HEK293 (cell line): ENCODE measurements at regions not wholly inside any gene's neighbourhood (a gene's known extent, or its start where the extent isn't known, plus 50 kb on each side); places are given as distances from the start of the nearest gene placed in this dataset.

Experiments used
- CTCF ChIA-PET: fragments of 350-600 bp; formaldehyde crosslinking; extraction: SDS; loops from one replicate; lab custom pipeline; 2021; ENCODE audit warnings: antibody characterized with exemption; lab: Yijun Ruan, JAX
- POLR2A ChIA-PET: fragments of 300-600 bp; formaldehyde crosslinking; extraction: SDS; loops from one replicate; lab custom pipeline; 2020; ENCODE audit warnings: antibody characterized with exemption, inconsistent platforms; lab: Yijun Ruan, JAX
- H3K27ac ChIP-seq: fragments of 200-500 bp; sonication (Bioruptor generic); 2 replicates; pipeline ENCODE4 v1.5.1; 2014; ENCODE audit warnings: low read depth, low read length, control low read depth, inconsistent platforms; ENCODE audit errors: extremely low read depth
- H3K36me3 ChIP-seq, 2 experiments: fragments of 200-500 bp in 1 of 2; sonication (Bioruptor generic) in 1 of 2; 1 replicate in 1 of 2; 2 replicates in 1 of 2; pipeline ENCODE4 v1.5.1; 2014 to 2017; ENCODE audit warnings: inconsistent platforms in 2 of 2, low read length in 2 of 2; ENCODE audit not compliant: control insufficient read depth in 2 of 2, insufficient read depth in 1 of 2
- H3K4me1 ChIP-seq: fragments of 200-500 bp; sonication (Bioruptor generic); 2 replicates; pipeline ENCODE4 v1.5.1; 2014; ENCODE audit warnings: mild to moderate bottlenecking, low read length, inconsistent platforms; ENCODE audit not compliant: control insufficient read depth, insufficient read depth
- H3K4me3 ChIP-seq: 2 replicates; pipeline ENCODE4 v1.5.1; 2011; ENCODE audit warnings: low read depth, mild to moderate bottlenecking, control low read depth, low read length, moderate library complexity
- H3K9me3 ChIP-seq: fragments of 200-500 bp; sonication (Bioruptor generic); 2 replicates; pipeline ENCODE4 v1.5.1; 2014; ENCODE audit warnings: low read depth, low read length, inconsistent platforms; ENCODE audit not compliant: control insufficient read depth, insufficient read depth
- GLIS1 ChIP-seq: fragments of 450-650 bp; formaldehyde crosslinking; IDR thresholded peaks from 2 replicates; pipeline ENCODE4 v1.5.1; 2016; ENCODE audit warnings: missing biosample characterization, missing genetic modification characterization
- GLIS2 ChIP-seq: fragments of 450-650 bp; formaldehyde crosslinking; IDR thresholded peaks from 2 replicates; pipeline ENCODE4 v1.5.1; 2016; ENCODE audit warnings: missing biosample characterization, missing genetic modification characterization
- HOXC10 ChIP-seq: sonication (generic); formaldehyde crosslinking; IDR thresholded peaks from 2 replicates; pipeline ENCODE4 v1.8.1; 2023; ENCODE audit warnings: mild to moderate bottlenecking, missing genetic modification reagents
- HOXD13 ChIP-seq: sonication (generic); formaldehyde crosslinking; IDR thresholded peaks from 2 replicates; pipeline ENCODE4 v1.8.0; 2022; ENCODE audit warnings: missing genetic modification reagents, borderline replicate concordance
- KLF10 ChIP-seq: fragments of 450-650 bp; IDR thresholded peaks from 2 replicates; pipeline ENCODE4 v1.5.1; 2018; ENCODE audit warnings: missing biosample characterization, mild to moderate bottlenecking, missing genetic modification characterization
- ZBTB7A ChIP-seq: fragments of 450-650 bp; formaldehyde crosslinking; IDR thresholded peaks from 2 replicates; pipeline ENCODE4 v1.5.1; 2016; ENCODE audit warnings: low read depth, missing biosample characterization, missing genetic modification characterization
- ZNF10 ChIP-seq: fragments of 450-650 bp; formaldehyde crosslinking; IDR thresholded peaks from 2 replicates; pipeline ENCODE4 v1.5.1; 2017; ENCODE audit warnings: missing biosample characterization, missing genetic modification characterization
- ZNF169 ChIP-seq: fragments of 450-650 bp; formaldehyde crosslinking; IDR thresholded peaks from 2 replicates; pipeline ENCODE4 v1.5.1; 2016; ENCODE audit warnings: missing biosample characterization, missing genetic modification characterization
- ZNF292 ChIP-seq: fragments of 450-650 bp; formaldehyde crosslinking; IDR thresholded peaks from 2 replicates; pipeline ENCODE4 v1.5.1; 2016; ENCODE audit warnings: low read depth, missing biosample characterization, missing genetic modification characterization, borderline replicate concordance
- ZNF354C ChIP-seq: fragments of 450-650 bp; formaldehyde crosslinking; IDR thresholded peaks from 2 replicates; pipeline ENCODE4 v1.5.1; 2016; ENCODE audit warnings: missing biosample characterization, missing genetic modification characterization, low read depth, borderline replicate concordance
- ZNF404 ChIP-seq: fragments of 450-650 bp; formaldehyde crosslinking; IDR thresholded peaks from 2 replicates; pipeline ENCODE4 v1.5.1; 2017; ENCODE audit warnings: missing biosample characterization, missing genetic modification characterization
- ZNF529 ChIP-seq: fragments of 450-650 bp; formaldehyde crosslinking; IDR thresholded peaks from 2 replicates; pipeline ENCODE4 v1.5.1; 2017; ENCODE audit warnings: missing genetic modification characterization, missing biosample characterization; ENCODE audit not compliant: insufficient replicate concordance
- ZNF544 ChIP-seq: fragments of 450-650 bp; formaldehyde crosslinking; IDR thresholded peaks from 2 replicates; pipeline ENCODE4 v1.5.0; 2017; ENCODE audit warnings: missing biosample characterization, missing genetic modification characterization
- ZNF548 ChIP-seq: fragments of 450-650 bp; formaldehyde crosslinking; IDR thresholded peaks from 2 replicates; pipeline ENCODE4 v1.5.1; 2016; ENCODE audit warnings: missing biosample characterization, missing genetic modification characterization
- ZNF561 ChIP-seq: fragments of 450-650 bp; IDR thresholded peaks from 2 replicates; pipeline ENCODE4 v1.5.1; 2018; ENCODE audit warnings: missing biosample characterization, missing genetic modification characterization, borderline replicate concordance
- ZNF585B ChIP-seq: fragments of 450-650 bp; formaldehyde crosslinking; IDR thresholded peaks from 2 replicates; pipeline ENCODE4 v1.5.1; 2016; ENCODE audit warnings: missing biosample characterization, missing genetic modification characterization
- ZNF623 ChIP-seq: fragments of 450-650 bp; formaldehyde crosslinking; IDR thresholded peaks from 2 replicates; pipeline ENCODE4 v1.5.1; 2016; ENCODE audit warnings: missing biosample characterization, missing genetic modification characterization
- ZNF660 ChIP-seq: fragments of 450-650 bp; IDR thresholded peaks from 2 replicates; pipeline ENCODE4 v1.5.1; 2018; ENCODE audit warnings: missing biosample characterization, mild to moderate bottlenecking, missing genetic modification characterization
- ZNF701 ChIP-seq: fragments of 450-650 bp; formaldehyde crosslinking; IDR thresholded peaks from 2 replicates; pipeline ENCODE4 v1.5.1; 2016; ENCODE audit warnings: missing biosample characterization, missing genetic modification characterization
- ZNF776 ChIP-seq: fragments of 450-650 bp; formaldehyde crosslinking; IDR thresholded peaks from 2 replicates; pipeline ENCODE4 v1.5.0; 2017; ENCODE audit warnings: missing biosample characterization, missing genetic modification characterization, borderline replicate concordance
- TF ChIP-seq, protein P1 (sequence below): fragments of 450-650 bp; formaldehyde crosslinking; IDR thresholded peaks from 2 replicates; pipeline ENCODE4 v1.5.1; 2016; ENCODE audit warnings: missing biosample characterization, missing genetic modification characterization
- TF ChIP-seq, protein P2 (sequence below): IDR thresholded peaks from 2 replicates; pipeline ENCODE4 v1.6.1; 2011; ENCODE audit warnings: mild to moderate bottlenecking, low read depth, low read length, borderline replicate concordance
- TF ChIP-seq, protein P3 (sequence below): fragments of 450-650 bp; formaldehyde crosslinking; IDR thresholded peaks from 2 replicates; pipeline ENCODE4 v1.5.1; 2016; ENCODE audit warnings: missing biosample characterization, missing genetic modification characterization

DNA sequence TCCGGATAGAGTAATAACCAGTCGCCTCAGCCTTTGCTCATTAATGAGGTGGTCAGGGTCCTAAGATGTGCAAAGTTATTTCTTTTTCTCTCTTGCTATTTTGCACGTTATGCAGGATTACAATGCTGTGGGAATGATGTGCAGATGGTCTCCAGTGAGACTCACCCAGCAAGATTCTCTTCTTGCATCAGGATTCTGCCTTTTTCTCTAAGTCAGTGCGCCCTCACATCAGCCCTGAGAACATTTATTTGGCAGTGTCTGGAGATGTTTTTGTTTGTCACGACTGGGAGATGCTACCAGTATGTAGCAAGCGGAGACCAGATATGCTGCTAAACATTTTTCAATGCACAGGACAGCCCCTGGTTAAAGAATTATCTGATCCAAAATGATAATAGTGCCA lies 280.3 kb upstream of the WWC1 start (continued):
- TF ChIP-seq, protein P1, sequence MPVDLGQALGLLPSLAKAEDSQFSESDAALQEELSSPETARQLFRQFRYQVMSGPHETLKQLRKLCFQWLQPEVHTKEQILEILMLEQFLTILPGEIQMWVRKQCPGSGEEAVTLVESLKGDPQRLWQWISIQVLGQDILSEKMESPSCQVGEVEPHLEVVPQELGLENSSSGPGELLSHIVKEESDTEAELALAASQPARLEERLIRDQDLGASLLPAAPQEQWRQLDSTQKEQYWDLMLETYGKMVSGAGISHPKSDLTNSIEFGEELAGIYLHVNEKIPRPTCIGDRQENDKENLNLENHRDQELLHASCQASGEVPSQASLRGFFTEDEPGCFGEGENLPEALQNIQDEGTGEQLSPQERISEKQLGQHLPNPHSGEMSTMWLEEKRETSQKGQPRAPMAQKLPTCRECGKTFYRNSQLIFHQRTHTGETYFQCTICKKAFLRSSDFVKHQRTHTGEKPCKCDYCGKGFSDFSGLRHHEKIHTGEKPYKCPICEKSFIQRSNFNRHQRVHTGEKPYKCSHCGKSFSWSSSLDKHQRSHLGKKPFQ (tag by site-specific recombination): no peak
- TF ChIP-seq ZNF548 (no peak), GLIS1 (tag by site-specific recombination) (no peak)
- TF ChIP-seq, all 188 proteins: peak for 0

DNA sequence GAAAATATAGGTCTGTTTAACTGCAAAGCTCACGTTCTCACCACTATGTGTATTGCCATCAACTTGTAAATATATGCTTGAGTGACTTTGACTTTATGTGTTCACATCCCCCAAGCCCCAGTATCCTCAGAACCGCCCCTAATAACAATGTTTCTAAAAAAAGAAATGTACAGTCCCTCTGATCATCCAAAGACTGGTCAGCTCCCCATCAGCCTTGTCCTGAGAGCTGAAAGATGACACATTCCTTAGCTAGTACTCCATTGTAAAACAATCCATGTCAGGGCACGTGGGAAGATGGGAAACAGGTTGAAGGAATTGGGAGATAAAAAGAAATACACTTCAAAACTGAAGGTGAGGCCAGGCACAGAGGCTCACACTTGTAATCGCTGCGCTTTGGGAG lies 279.4 kb upstream of the WWC1 start:
- TF ChIP-seq ZNF585B (no peak), ZNF544 (tag by site-specific recombination) (no peak), HOXD13 (CRISPR knock-in tag) (no peak), ZNF292 (tag by site-specific recombination) (no peak), ZNF169 (tag by site-specific recombination) (no peak), ZBTB7A (tag by site-specific recombination) (no peak), HOXC10 (CRISPR knock-in tag) (no peak), KLF10 (no peak), ZNF10 (tag by site-specific recombination) (no peak), ZNF776 (tag by site-specific recombination) (no peak), ZNF701 (tag by site-specific recombination) (no peak), GLIS2 (no peak), ZNF404 (tag by site-specific recombination) (no peak), ZNF354C (tag by site-specific recombination) (no peak), ZNF660 (no peak), ZNF529 (tag by site-specific recombination) (no peak), ZNF561 (tag by site-specific recombination) (no peak), ZNF623 (tag by site-specific recombination) (no peak)
- TF ChIP-seq, protein P2, sequence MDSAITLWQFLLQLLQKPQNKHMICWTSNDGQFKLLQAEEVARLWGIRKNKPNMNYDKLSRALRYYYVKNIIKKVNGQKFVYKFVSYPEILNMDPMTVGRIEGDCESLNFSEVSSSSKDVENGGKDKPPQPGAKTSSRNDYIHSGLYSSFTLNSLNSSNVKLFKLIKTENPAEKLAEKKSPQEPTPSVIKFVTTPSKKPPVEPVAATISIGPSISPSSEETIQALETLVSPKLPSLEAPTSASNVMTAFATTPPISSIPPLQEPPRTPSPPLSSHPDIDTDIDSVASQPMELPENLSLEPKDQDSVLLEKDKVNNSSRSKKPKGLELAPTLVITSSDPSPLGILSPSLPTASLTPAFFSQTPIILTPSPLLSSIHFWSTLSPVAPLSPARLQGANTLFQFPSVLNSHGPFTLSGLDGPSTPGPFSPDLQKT: no peak
- TF ChIP-seq, protein P3, sequence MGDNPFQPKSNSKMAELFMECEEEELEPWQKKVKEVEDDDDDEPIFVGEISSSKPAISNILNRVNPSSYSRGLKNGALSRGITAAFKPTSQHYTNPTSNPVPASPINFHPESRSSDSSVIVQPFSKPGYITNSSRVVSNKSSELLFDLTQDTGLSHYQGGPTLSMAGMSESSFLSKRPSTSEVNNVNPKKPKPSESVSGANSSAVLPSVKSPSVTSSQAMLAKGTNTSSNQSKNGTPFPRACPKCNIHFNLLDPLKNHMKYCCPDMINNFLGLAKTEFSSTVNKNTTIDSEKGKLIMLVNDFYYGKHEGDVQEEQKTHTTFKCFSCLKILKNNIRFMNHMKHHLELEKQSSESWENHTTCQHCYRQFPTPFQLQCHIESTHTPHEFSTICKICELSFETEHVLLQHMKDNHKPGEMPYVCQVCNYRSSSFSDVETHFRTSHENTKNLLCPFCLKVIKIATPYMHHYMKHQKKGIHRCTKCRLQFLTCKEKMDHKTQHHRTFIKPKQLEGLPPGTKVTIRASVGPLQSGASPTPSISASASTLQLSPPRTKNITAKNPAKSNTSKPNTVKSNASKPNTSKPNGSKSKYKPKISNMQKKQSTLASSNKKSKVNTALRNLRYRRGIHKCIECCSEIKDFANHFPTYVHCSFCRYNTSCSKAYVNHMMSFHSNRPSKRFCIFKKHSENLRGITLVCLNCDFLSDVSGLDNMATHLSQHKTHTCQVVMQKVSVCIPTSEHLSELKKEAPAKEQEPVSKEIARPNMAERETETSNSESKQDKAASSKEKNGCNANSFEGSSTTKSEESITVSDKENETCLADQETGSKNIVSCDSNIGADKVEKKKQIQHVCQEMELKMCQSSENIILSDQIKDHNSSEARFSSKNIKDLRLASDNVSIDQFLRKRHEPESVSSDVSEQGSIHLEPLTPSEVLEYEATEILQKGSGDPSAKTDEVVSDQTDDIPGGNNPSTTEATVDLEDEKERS (tag by site-specific recombination): no peak
- no peaks in the 10 kb centered on the region for H3K4me1 ChIP-seq
- H3K4me3 ChIP-seq: no peak overlapping the region
- H3K36me3 ChIP-seq: no peaks in the 10 kb centered on the region
- no peak overlapping the region for H3K27ac ChIP-seq
- CTCF ChIA-PET: interaction anchor here (0.6 to 0.7 kb wide), 2 partner anchors 20 to 282 kb away, joined by 3 read pairs; no protein-coding TSS in a partner anchor
- POLR2A ChIA-PET: interaction anchor here (0.5 to 0.7 kb wide), 2 partner anchors 614 to 1568 kb away, joined by 3 read pairs; no protein-coding TSS in a partner anchor
- H3K9me3 ChIP-seq: no peaks in the 10 kb centered on the region
